ENCODE measurements at regions not wholly inside any gene's neighbourhood (a gene's known extent, or its start where the extent isn't known, plus 50 kb on each side); places are given as distances from the start of the nearest gene placed in this dataset.

DNA sequence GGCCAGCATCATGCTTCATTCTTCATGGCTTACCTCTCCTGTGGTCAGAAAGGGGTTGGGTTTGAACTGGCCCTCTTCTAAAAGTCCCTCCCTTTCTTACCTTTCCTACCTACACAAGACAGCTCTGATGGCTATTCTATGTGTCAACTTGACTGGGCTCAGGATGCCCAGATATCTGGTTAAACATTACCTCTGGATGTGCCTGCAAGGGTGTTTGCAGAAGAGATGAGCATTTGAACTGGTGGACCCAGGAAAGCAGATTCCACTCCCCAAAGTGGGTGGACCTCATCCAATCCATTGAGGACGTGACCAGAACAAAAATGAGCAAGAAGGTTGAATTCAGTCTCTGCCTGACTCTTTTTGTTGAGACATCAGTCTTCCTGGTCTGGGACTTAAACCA lies 79.0 kb upstream of the TCF7L2 start:
- H2AFZ ChIP-seq (ENCODE audit: low read length) = no peak overlapping the region
- no peak overlapping the region for H3K14ac ChIP-seq (ENCODE audit: insufficient read length)
- no peak overlapping the region for H3K18ac ChIP-seq (ENCODE audit: extremely low read depth, low read length)
- H3K9ac ChIP-seq (replicated peaks in 1 of 4; ENCODE audit: extremely low read depth in 1 of 4, low read depth in 3 of 4, low read length in 3 of 4) = no peak overlapping the region
- ChIA-PET POLR2A (ENCODE audit: partially characterized antibody) (no interaction called here), CTCF (ENCODE audit: partially characterized antibody) (no interaction called here)
- H3K4me1 ChIP-seq (replicated peaks in 1 of 4; ENCODE audit: control insufficient read depth in 3 of 4, insufficient read depth in 4 of 4, low read length in 3 of 4) = no peaks in the 10 kb centered on the region
- H2BK20ac ChIP-seq (ENCODE audit: low read length) = no peak overlapping the region
- no peak overlapping the region for H3K4ac ChIP-seq (replicated peaks; ENCODE audit: insufficient read length, low read depth, low read length)
- no peak overlapping the region for H3K4me3 ChIP-seq (ENCODE audit: extremely low read depth in 1 of 4, insufficient read depth in 2 of 4, low read depth in 3 of 4, low read length in 4 of 4)
- H3K56ac ChIP-seq (replicated peaks; ENCODE audit: insufficient read length, low read depth, low read length) = no peak overlapping the region
- H3K4me2 ChIP-seq (ENCODE audit: insufficient read depth in 1 of 2, low read depth in 2 of 2, low read length in 2 of 2) = no peak overlapping the region
- no peak for DNase-seq (ENCODE audit: low read depth in 1 of 2, low spot score in 2 of 2)
- H3K27me3 ChIP-seq (replicated peaks in 1 of 4; ENCODE audit: control insufficient read depth in 3 of 4, extremely low read depth in 1 of 4, insufficient read depth in 3 of 4, low read length in 3 of 4) = no peaks in the 10 kb centered on the region
- WGBS, 2 experiments (ENCODE audit: extremely low coverage in 1 of 2, insufficient coverage in 1 of 2, insufficient read length in 1 of 2, insufficient replicate concordance in 2 of 2, low coverage in 1 of 2, low lambda C conversion rate in 2 of 2, missing lambda C conversion rate in 1 of 2) = 89% methylated on average over 1 of the region's 1 CpG; no CpG with 5 or more reads in 1 of the 2 experiments
- TF ChIP-seq NRF1 (IDR thresholded peaks at IDR 0.05; ENCODE audit: low read depth, low read length) (no peak), MAFK (IDR thresholded peaks at IDR 0.05; ENCODE audit: low read depth, low read length) (no peak), YY1 (IDR thresholded peaks at IDR 0.05; ENCODE audit: low read depth, low read length) (no peak), SAP30 (IDR thresholded peaks at IDR 0.05; ENCODE audit: insufficient read depth, insufficient replicate concordance, low read length) (no peak), CHD2 (IDR thresholded peaks at IDR 0.05; ENCODE audit: low read length) (no peak), PHF8 (conservative IDR thresholded peaks at IDR 0.05; ENCODE audit: low read depth, low read length) (no peak), CBX5 (IDR thresholded peaks at IDR 0.05; ENCODE audit: low read depth, low read length) (no peak), HDAC6 (IDR thresholded peaks at IDR 0.05; ENCODE audit: low read depth, low read length) (no peak), TEAD4 (IDR thresholded peaks at IDR 0.05; ENCODE audit: low read depth, low read length) (no peak), TCF12 (IDR thresholded peaks at IDR 0.05; ENCODE audit: low read depth, low read length) (no peak), KDM1A (IDR thresholded peaks at IDR 0.05; ENCODE audit: borderline replicate concordance, low read length) (no peak), KDM4A (IDR thresholded peaks at IDR 0.05; ENCODE audit: low read depth, low read length, severe bottlenecking) (no peak), POLR2AphosphoS5 (IDR thresholded peaks at IDR 0.05; ENCODE audit: low read depth, low read length) (no peak)
- TF ChIP-seq, protein P1, sequence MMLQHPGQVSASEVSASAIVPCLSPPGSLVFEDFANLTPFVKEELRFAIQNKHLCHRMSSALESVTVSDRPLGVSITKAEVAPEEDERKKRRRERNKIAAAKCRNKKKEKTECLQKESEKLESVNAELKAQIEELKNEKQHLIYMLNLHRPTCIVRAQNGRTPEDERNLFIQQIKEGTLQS (IDR thresholded peaks at IDR 0.05; ENCODE audit: insufficient read depth, low read depth, low read length) = no peak
- H3K23ac ChIP-seq (ENCODE audit: insufficient read length) = no peak overlapping the region
- H3K23me2 ChIP-seq (ENCODE audit: low read depth, low read length) = no peaks in the 10 kb centered on the region
- no peaks in the 10 kb centered on the region for H3K79me1 ChIP-seq (ENCODE audit: low read depth, low read length)
- FAIRE-seq = no peak
- H4K91ac ChIP-seq (replicated peaks; ENCODE audit: insufficient read length, low read length) = no peak overlapping the region
- H3K79me2 ChIP-seq (ENCODE audit: control insufficient read depth in 1 of 2, insufficient read depth in 2 of 2, low read length in 2 of 2) = no peaks in the 10 kb centered on the region
- H2AK5ac ChIP-seq (ENCODE audit: low read depth, low read length) = no peak overlapping the region
- peak overlapping the region; percentile 50 for H2BK120ac ChIP-seq (replicated peaks; ENCODE audit: low read depth, low read length)
- H2BK12ac ChIP-seq (ENCODE audit: low read depth, low read length) = no peak overlapping the region
- no peaks in the 10 kb centered on the region for H4K20me1 ChIP-seq (replicated peaks in 1 of 2; ENCODE audit: control insufficient read depth in 1 of 2, insufficient read depth in 2 of 2, low read length in 2 of 2)
- peaks cover 10 to 12% of the 10 kb centered on the region in 2 experiments for H3K9me3 ChIP-seq (ENCODE audit: insufficient read depth in 2 of 2, low read depth in 1 of 2, low read length in 1 of 2)
- H3K36me3 ChIP-seq (ENCODE audit: control insufficient read depth in 2 of 4, insufficient read depth in 4 of 4, low read length in 3 of 4) = peaks cover 0 to 4% (median 0%) of the 10 kb centered on the region in 4 experiments; a peak in 1 of 8 replicates
- no peak overlapping the region for H4K8ac ChIP-seq (ENCODE audit: extremely low read depth, insufficient read depth, low read length)
- H4K5ac ChIP-seq (ENCODE audit: insufficient read length, low read depth, low read length) = no peak overlapping the region
- H2BK15ac ChIP-seq (ENCODE audit: low read length) = no peak overlapping the region
- no peak overlapping the region for H3K27ac ChIP-seq (ENCODE audit: low read depth, low read length)
- H2BK5ac ChIP-seq (ENCODE audit: low read depth, low read length) = no peak overlapping the region
